Suppressor macrophage treated with lipopolysaccharide for 1 hour (primary cell): ENCODE measurements at regions not wholly inside any gene's neighbourhood (a gene's known extent, or its start where the extent isn't known, plus 50 kb on each side); places are given as distances from the start of the nearest gene placed in this dataset.
"Not testable (repeated sequence)": the region's sequence is repeated elsewhere in the genome, so short reads cannot be mapped to it uniquely, and the experiment has no call there.

Experiments used
- DNase-seq, 3 donors: peaks; one replicate each; pipeline ENCODE4 v3.0.0-alpha.2; 2020 to 2022

DNA sequence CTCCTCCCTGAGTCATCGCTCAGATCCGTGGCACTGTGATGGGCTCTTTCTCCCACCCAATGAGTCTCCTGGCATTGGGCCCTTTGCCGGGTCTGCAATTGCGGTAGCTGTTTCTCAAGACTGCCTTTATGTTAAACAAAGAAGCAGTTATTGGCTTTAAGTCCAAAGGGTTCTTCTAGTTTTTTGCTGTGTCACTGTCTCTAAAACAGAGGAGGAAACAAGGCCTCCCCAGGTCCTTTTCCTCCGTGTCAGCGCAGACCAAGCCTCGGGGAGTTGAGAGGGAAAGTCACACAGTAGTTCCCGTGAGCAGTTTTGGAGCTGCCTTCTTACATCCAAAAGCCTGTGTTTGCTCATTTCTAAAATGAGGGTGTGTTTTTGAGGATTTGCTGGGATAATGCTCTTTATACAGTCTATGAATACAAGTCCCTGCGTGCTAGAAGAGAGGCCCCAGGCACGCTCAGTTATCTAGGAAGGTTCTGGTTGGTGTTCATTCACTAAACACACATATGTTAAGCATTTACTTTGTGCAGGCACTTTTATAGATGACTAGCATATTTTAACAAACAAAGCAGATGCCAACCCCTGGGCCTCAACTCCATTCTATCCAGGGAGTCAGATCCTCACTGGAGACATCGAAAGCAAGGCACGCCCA is 126.0 kb upstream of the PZP start:
- peak; percentile 34 to 39 (median 37) for DNase-seq

- DNase-seq, result peak in 1 of 3 donors; percentile 17
Observed at GRCh38 chr12:9333161-9333560, 125.0 kb upstream of the PZP start.

- peak; percentile 10 to 36 (median 32) for DNase-seq
Observed at GRCh38 chr12:9332564-9332963, 124.4 kb upstream of the PZP start.

DNA sequence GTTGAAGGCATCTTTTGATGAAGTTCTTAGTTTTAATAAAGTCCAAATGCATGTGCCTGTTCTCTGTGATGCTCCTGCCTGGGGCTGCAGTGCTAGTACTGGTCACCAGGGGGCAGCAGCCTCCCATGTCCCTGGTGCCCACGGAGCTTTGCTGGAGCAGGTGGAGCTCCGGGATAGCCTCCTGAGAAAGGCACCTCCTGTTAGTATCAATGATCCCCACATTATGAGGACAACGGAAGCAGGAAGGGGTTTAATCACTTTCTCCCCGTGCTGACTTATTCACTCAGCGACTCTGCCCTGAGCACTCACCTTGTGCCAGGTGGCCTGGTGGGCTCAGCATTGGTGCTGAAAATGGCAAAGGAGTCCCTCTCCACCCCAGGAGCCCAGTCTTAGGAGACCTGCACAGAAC is 123.0 kb upstream of the PZP start:
- peak; percentile 66 to 83 (median 77) for DNase-seq

DNA sequence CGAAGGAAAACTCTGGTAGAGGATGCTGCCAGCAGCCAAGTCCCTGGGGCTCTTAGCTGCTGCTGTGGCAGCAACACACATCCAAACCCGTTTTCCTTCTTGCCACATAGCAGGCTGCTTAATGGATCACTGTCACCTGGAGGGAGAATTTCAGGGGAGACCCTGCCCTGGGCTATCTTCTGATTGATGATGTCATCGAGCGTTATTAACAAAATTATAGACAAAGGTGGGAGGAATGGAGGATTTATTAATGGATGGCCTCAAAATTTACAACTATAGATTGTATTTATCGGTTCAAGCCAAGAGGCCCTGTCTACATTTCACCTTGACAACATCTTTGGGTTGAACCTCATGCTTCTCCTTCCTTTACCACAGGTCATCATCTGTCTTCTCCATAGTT is 120.8 kb upstream of the PZP start:
- DNase-seq, result peak in 1 of 3 donors; percentile 8

GRCh38 chr12:9328065-9328464 is 119.9 kb upstream of the PZP start:
- peak in 1 of 3 donors; percentile 11 for DNase-seq

GRCh38 chr12:9327320-9327719 is 119.1 kb upstream of the PZP start:
- peak in 1 of 3 donors; percentile 17 for DNase-seq

DNA sequence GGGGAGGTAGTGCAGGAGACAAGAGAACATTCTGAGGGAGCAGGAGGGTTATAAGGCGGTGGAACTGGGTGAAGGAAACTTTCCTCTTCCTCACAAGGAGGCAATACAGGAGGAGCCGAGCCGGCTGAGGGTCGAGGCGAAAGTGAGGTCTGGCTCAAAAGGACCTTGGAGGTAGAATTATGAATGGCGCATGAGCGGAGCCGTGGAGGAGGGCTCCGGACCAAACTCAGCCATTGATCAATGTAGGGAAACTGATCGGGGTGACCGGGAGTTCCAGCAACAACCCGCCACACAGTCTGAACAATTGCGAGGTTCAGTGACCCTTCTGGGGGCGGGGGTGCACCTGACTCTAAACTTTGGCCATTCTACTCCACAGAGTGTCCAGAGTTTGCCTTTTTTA is 118.7 kb upstream of the PZP start:
- peak in 1 of 3 donors; percentile 6 for DNase-seq

DNA sequence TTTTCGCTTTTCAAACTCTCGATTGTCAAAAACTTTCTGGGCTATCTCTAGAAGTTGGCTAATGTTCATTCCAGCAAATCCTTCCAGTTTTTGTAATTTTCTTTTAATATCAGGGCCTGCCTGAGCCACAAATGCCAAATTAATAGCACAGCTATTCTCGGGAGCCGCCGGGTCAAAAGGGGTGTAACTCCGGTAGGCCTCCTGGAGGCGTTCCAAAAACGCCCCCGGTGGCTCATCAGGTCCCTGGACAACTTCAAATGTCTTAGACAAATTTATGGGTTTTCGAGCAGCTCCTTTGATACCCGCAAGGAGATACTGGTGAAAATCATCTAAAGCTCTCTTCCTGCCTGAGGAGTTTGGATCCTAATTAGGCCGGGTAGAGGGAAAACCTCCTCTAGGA is 117.9 kb upstream of the PZP start:
- peak in 1 of 3 donors; percentile 12 for DNase-seq

DNA sequence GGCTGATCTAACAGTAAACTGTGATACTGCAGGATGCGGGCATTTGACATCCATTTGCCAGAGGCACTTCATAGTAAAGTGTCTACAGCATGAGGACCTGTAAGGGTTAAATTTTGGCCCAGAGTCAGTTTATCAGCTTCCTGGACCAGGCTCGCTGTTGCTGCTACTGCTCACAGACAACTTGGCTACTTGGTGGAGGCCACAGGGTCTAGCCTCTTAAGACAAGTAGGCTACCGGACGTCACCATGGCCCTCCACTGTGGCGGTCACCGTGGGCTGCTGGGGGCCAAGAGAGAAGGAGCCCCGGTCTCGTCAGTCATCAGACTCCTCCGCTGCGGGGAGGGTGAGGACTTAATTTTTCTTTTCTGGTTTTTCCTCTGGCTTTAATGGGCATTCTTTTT is 117.3 kb upstream of the PZP start:
- peak in 1 of 3 donors; percentile 11 for DNase-seq

DNA sequence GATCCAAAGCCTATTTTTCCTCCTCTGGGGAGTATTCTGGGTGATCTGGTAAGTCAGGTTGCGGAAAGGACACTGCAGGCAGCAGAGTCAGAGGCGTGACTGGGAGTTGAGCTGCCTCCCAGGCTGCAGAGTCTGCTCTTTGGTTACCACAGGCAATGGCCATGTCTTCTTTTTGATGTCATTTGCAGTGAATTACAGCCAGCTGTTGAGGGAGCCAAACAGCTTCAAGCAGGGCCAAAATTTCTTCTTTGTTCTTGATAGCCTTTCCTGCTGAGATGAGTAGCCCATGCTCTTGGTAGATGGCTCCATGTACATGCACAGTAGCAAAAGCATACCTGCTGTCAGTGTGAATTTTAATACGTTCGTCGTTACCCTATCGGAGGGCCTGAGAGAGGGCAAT is 116.6 kb upstream of the PZP start:
- DNase-seq, result peak in 1 of 3 donors; percentile 15

DNA sequence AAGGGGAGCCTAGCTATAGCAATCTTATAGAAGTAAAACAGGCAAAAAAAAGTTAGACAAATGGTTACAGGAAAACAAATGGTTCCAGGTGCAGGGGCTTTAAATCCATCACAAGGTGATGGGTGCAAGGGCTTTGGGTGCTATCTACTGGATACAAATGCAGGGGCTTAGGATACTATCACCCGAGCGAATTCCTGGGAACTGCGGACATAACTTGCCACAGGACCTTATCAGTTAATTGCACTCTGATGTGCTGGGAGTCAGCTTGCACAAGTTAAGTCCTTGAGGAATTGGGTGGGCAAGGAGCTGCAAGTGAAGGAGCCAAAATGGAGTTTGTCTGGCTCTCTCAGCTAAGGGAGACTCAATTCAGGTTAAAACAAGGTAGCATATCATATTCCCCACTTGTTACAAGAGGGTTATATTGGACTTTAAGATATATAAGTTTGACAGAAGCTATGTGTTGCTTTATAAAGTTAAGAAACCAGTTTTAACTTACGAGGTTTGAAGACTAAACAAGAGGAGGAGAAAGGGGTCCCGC is 115.0 kb upstream of the PZP start:
- peak in 1 of 3 donors; percentile 6 for DNase-seq

DNA sequence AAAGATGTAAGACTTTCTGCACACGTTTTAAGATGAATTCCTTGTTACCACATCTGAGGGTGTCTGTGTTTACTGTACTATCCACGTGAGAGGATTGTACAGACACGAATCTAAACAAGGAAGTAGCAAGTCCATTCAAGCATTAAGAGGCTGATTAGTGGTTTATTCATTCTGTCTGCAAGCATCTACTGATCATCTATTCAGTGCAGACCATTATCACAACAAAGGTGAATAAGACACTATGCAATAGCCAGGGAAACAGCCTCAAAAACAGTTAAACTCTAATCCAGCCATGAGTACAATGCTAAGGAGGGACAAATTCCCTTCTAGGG is 111.6 kb upstream of the PZP start:
- no peak for DNase-seq

- peak in 2 of 3 donors; percentile 16 to 33 for DNase-seq
Observed at GRCh38 chr12:9319044-9319841, 111.0 kb upstream of the PZP start.

DNA sequence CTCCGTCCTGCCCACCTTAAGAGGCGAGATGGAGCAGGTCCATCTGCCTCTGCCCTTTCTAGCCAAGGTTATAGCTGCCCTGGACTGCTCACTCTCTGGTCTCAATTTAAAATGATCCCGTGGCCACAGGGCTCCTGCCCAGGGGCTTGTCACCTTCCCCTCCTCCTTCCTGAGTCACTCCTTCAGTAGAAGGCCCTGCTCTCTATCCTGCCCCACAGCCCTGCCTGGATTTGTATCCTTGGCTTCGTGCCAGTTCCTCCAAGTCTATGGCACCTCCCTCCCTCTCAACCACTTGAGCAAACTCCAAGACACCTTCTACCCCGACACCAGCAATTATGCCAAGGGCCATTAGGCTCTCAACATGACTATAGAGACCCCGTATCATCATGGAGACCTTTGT is 105.3 kb upstream of the PZP start:
- DNase-seq, result not testable (repeated sequence)

DNA sequence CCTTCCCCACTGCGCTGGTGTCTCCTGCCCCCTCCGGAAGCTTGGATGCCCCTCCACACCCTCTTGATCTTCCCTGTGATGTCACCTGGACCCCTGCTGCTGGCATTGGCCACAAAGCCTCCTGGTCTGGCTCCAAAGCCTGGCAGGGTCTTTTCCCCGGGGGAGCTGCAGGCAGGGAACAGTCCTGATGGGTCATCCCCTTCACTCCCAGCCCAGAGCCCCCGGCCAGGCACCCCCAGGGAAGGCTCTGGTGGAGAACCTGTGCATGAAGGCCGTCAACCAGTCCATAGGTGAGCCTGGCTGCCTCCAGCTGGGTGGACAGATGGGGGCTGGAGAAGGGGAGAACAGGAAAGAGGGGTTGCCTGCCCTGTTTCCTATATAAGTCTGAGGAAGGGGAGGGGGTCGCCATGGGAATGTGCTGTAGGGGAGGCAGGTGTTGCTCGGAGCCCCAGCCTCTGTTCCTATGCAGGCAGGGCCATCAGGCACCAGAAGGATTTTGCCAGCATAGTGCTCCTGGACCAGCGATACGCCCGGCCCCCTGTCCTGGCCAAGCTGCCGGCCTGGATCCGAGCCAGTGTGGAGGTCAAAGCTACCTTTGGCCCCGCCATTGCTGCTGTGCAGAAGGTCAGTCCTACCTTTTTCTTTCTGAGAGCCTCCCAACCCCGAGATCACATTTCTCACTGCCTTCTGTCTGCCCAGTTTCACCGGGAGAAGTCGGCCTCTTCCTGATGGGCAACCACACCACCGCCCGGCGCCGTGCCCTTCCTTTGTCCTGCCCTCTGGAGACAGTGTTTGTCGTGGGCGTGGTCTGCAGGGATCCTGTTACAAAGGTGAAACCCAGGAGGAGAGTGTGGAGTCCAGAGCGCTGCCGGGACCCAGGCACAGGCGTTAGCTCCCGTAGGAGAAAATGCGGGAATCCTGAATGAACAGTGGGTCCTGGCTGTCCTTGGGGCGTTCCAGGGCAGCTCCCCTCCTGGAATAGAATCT is 104.5 kb upstream of the PZP start:
- peak in 1 of 3 donors; percentile 13 for DNase-seq

DNA sequence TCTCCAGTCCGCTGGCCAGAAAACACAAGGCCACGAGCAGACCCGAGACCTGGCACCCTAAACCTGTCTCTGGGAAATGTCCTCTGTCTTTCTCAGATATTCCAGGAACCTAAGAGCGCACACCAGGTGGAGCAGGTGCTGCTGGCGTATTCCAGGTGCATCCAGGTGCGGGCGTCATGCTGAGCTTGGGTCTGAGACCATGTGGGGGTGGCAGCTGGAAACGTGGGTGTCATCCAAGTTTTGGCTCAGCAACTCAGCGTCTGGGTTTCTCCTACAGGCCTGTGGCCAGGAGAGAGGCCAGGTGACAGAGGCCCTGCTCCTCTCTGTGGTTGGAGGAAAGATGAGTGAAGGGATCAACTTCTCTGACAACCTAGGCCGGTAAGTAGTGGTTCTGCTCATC is 103.3 kb upstream of the PZP start:
- DNase-seq, result peak in 1 of 3 donors; percentile 6

DNA sequence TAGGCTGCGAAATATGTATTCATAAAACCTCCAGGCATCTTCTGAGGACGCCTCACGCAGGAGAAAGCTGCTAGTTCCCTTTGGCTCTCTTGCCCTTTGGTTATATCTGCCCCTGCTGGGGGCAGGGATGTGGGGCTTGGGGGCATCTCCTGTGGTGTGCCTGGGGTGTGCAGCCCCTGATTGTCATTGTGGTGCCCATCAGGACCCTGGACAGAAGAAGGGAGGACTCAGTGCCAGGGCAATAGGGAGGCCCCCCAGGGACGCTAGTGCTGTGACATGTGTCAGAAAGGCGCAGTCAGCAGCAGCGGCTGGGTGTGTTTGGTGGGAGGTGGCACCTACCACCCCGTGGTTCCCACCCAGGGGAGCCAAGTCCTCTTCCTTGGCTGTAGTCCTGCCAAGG is 102.5 kb upstream of the PZP start:
- DNase-seq, result not testable (repeated sequence)

GRCh38 chr12:9309749-9310148 is 101.6 kb upstream of the PZP start:
- not testable (repeated sequence) for DNase-seq

DNA sequence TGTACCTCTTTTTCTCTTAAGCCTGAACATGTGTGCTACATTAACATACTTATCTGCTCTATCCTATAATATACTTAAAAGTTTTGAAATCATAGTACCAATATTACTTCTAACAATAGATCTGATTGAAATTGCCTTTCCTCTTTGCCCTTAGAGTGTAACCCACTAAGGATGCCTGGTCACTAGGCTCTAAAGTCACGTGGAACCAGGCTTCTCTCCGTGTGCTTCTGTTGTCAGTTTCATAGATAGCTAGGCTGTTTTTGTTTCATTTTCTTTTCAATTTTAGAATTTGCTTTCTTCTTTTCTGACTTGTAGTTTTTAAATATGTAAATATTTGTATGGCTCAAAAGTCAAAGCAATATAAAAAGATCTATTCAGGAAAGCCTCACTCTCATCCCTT is 100.5 kb upstream of the PZP start:
- not testable (repeated sequence) for DNase-seq

- not testable (repeated sequence) for DNase-seq
Observed at GRCh38 chr12:9308163-9308562, 100.0 kb upstream of the PZP start.

DNA sequence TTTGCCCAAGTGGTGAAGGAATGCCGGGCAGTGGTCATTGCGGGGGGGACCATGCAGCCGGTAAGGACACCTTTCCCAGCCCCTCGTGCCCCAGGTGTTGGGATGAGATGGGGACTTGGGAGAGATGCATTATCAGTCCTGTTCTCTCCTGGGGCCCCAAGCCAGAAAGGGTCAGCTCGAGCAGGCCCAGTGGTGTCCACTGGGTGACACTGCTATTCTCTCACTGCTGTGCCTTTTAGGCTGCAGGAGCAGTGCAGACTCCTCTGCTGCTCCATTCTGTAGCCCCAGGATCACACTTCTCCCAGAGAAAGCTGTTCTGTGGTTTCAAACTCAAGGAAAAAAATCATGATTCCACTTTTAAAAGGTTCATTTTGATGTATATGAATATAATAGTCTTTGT is 99.1 kb upstream of the PZP start:
- DNase-seq, result peak in 1 of 3 donors; percentile 8

GRCh38 chr12:9306004-9306403 is 97.8 kb upstream of the PZP start:
- not testable (repeated sequence) for DNase-seq
